ENCODE measurements at regions not wholly inside any gene's neighbourhood (a gene's known extent, or its start where the extent isn't known, plus 50 kb on each side); places are given as distances from the start of the nearest gene placed in this dataset.
A peak's percentile ranks its signal among the peaks of the same experiment; 100 is the strongest.

DNA sequence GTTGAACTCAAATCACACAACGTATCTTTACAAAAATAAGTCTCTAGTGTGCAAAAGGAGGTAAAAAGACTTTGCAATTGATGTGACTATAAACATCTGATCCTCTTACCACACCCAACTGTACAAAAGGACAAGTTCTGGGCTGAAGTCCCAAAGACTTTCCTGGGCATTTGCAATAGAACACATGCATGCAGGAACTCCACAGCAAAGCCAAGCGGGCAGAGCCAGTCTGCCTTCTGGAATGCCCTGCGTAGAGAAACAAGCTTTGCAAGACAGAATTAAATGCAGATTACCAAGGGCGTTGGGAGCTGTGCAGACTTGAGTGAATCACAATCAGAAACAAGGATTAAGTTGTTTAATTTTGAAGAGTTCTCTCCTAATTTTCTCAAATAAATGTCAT, 208.4 kb upstream of the ZNF521 start:
- peaks cover 1% of the 10 kb centered on the region for H3K27me3 Mint-ChIP-seq (ENCODE audit: unreplicated experiment)

DNA sequence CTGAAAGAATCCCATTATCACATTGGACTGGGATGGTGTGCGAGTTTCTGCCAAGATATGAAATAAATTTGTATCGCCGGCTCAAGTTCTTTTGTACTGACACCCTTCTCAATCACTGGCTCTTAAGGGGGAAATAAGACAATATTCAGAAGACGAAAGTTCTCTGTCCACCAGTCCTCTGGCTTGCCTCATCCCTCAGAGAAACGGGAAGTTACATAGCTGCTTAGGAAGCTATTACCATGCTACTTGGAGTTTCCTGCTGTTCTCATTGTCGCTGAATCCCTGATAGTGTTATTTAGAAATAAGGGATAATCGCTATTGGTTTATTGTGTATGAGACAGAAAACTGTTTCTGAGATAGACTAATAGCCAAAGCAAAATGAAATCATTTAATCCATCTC, 205.0 kb upstream of the ZNF521 start:
- Mint-ChIP-seq H3K4me3 (ENCODE audit: unreplicated experiment) (no peak overlapping the region), H3K27ac (ENCODE audit: unreplicated experiment) (peak overlapping the region; percentile 37), H3K9me3 (ENCODE audit: unreplicated experiment) (no peaks in the 10 kb centered on the region), H3K36me3 (ENCODE audit: low read depth, unreplicated experiment) (no peaks in the 10 kb centered on the region), H3K27me3 (ENCODE audit: unreplicated experiment) (no peaks in the 10 kb centered on the region), H3K4me1 (ENCODE audit: unreplicated experiment) (peaks cover 12% of the 10 kb centered on the region)
- TF ChIP-seq, protein P1, sequence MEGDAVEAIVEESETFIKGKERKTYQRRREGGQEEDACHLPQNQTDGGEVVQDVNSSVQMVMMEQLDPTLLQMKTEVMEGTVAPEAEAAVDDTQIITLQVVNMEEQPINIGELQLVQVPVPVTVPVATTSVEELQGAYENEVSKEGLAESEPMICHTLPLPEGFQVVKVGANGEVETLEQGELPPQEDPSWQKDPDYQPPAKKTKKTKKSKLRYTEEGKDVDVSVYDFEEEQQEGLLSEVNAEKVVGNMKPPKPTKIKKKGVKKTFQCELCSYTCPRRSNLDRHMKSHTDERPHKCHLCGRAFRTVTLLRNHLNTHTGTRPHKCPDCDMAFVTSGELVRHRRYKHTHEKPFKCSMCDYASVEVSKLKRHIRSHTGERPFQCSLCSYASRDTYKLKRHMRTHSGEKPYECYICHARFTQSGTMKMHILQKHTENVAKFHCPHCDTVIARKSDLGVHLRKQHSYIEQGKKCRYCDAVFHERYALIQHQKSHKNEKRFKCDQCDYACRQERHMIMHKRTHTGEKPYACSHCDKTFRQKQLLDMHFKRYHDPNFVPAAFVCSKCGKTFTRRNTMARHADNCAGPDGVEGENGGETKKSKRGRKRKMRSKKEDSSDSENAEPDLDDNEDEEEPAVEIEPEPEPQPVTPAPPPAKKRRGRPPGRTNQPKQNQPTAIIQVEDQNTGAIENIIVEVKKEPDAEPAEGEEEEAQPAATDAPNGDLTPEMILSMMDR (IDR thresholded peaks at IDR 0.05; ENCODE audit: unreplicated experiment) = no peak
- no peak for DNase-seq (ENCODE audit: low spot score)

More for the DNA sequence above, 208.4 kb upstream of the ZNF521 start:
- peaks cover 12% of the 10 kb centered on the region for H3K4me1 Mint-ChIP-seq (ENCODE audit: unreplicated experiment)
- H3K9me3 Mint-ChIP-seq (ENCODE audit: unreplicated experiment) = no peaks in the 10 kb centered on the region
- H3K27ac Mint-ChIP-seq (ENCODE audit: unreplicated experiment) = no peak overlapping the region
- H3K36me3 Mint-ChIP-seq (ENCODE audit: low read depth, unreplicated experiment) = no peaks in the 10 kb centered on the region
- TF ChIP-seq, protein P1 (IDR thresholded peaks at IDR 0.05; ENCODE audit: unreplicated experiment) = no peak
- H3K4me3 Mint-ChIP-seq (ENCODE audit: unreplicated experiment) = no peak overlapping the region
- no peak for DNase-seq (ENCODE audit: low spot score)

DNA sequence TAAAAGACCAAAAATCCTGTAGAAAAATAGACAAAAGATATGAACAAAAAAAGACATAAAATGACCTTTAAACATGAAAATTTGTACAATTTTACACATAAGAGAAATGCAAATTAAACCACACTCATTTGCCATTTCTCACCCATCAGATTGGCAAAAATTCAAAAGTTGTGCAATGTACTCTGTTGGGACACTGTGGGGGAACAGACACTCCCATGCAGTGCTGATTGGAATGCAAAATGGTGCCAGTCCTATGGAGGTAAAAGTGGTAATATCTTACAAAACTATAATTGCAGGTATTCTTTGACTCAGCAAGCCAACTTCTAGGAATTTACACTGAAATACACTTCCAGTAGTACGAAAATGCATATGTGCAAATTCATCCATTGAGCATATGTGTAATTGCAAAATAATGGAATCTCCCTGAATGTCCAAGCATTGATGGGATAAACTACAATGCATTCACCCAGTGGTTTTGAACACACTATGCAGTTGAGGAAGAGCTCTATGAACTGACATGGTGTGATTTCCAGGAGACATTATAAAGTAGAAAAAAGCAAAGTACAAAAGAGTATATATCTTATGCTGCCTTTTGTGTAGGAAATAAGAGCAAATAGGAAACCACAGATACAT, 201.8 kb upstream of the ZNF521 start:
- no peak overlapping the region for H3K4me3 Mint-ChIP-seq (ENCODE audit: unreplicated experiment)
- H3K27me3 Mint-ChIP-seq (ENCODE audit: unreplicated experiment) = no peaks in the 10 kb centered on the region
- TF ChIP-seq, protein P1 (IDR thresholded peaks at IDR 0.05; ENCODE audit: unreplicated experiment) = no peak
- peaks cover 12% of the 10 kb centered on the region for H3K4me1 Mint-ChIP-seq (ENCODE audit: unreplicated experiment)
- H3K9me3 Mint-ChIP-seq (ENCODE audit: unreplicated experiment) = no peaks in the 10 kb centered on the region
- no peaks in the 10 kb centered on the region for H3K36me3 Mint-ChIP-seq (ENCODE audit: low read depth, unreplicated experiment)
- H3K27ac Mint-ChIP-seq (ENCODE audit: unreplicated experiment) = no peak overlapping the region
- DNase-seq (ENCODE audit: low spot score) = no peak

DNA sequence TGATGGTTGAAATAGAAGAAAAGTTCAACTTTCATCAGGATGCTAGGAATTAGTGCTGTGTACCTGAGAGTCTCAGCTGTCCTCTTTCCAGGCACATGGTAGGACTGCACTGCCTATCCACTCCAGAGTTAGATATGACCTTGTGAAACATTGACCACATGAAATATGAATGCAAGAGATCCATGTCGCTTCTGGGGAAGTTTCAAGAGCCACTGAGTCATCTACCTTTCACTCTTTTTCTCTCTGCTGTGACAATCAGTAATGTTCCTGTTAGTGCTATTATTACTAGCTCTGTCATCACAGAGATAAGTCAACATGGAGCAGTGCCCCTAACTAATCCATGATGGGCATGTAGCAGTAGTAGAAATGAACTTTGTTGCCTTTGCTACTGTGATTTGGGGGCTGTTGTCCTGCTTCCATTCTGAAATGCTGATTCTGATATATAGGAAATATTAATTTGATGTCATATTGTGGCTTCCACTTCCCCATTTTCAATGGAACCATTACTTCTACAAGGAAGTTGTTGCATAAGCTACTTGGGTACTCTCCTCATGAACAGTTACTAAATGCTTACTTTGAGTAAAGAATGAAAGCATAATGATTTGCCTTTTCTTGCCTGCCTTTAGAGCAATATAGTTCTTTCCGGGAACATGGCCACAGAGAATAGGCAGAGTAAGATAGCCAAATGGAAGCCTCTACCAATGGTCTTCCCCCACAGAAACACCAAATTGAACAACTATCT, 192.8 kb upstream of the ZNF521 start:
- no peak for DNase-seq (ENCODE audit: low spot score)
- Mint-ChIP-seq H3K27me3 (ENCODE audit: unreplicated experiment) (no peaks in the 10 kb centered on the region), H3K4me3 (ENCODE audit: unreplicated experiment) (no peak overlapping the region), H3K9me3 (ENCODE audit: unreplicated experiment) (no peaks in the 10 kb centered on the region), H3K36me3 (ENCODE audit: low read depth, unreplicated experiment) (no peaks in the 10 kb centered on the region), H3K4me1 (ENCODE audit: unreplicated experiment) (no peaks in the 10 kb centered on the region), H3K27ac (ENCODE audit: unreplicated experiment) (no peak overlapping the region)
- TF ChIP-seq, protein P1 (IDR thresholded peaks at IDR 0.05; ENCODE audit: unreplicated experiment) = no peak
